GM10266 (cell line): ENCODE measurements at regions not wholly inside any gene's neighbourhood (a gene's known extent, or its start where the extent isn't known, plus 50 kb on each side); places are given as distances from the start of the nearest gene placed in this dataset.

Source experiments
- DNase-seq: peaks from one replicate; pipeline ENCODE4 v3.0.0; 2012; ENCODE audit errors: extremely low spot score
- TF ChIP-seq, protein P1 (sequence below): IDR thresholded peaks from 2 replicates; pipeline ENCODE4 v1.5.1; 2012; ENCODE audit warnings: mild to moderate bottlenecking, low read depth; ENCODE audit not compliant: control insufficient read depth, insufficient read depth; ENCODE audit errors: missing control alignments

- TF ChIP-seq, protein P1, sequence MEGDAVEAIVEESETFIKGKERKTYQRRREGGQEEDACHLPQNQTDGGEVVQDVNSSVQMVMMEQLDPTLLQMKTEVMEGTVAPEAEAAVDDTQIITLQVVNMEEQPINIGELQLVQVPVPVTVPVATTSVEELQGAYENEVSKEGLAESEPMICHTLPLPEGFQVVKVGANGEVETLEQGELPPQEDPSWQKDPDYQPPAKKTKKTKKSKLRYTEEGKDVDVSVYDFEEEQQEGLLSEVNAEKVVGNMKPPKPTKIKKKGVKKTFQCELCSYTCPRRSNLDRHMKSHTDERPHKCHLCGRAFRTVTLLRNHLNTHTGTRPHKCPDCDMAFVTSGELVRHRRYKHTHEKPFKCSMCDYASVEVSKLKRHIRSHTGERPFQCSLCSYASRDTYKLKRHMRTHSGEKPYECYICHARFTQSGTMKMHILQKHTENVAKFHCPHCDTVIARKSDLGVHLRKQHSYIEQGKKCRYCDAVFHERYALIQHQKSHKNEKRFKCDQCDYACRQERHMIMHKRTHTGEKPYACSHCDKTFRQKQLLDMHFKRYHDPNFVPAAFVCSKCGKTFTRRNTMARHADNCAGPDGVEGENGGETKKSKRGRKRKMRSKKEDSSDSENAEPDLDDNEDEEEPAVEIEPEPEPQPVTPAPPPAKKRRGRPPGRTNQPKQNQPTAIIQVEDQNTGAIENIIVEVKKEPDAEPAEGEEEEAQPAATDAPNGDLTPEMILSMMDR, result no peak
These were observed 122.8 kb upstream of the TOP3B start for GRCh38 chr22:22105364-22105763.

DNA sequence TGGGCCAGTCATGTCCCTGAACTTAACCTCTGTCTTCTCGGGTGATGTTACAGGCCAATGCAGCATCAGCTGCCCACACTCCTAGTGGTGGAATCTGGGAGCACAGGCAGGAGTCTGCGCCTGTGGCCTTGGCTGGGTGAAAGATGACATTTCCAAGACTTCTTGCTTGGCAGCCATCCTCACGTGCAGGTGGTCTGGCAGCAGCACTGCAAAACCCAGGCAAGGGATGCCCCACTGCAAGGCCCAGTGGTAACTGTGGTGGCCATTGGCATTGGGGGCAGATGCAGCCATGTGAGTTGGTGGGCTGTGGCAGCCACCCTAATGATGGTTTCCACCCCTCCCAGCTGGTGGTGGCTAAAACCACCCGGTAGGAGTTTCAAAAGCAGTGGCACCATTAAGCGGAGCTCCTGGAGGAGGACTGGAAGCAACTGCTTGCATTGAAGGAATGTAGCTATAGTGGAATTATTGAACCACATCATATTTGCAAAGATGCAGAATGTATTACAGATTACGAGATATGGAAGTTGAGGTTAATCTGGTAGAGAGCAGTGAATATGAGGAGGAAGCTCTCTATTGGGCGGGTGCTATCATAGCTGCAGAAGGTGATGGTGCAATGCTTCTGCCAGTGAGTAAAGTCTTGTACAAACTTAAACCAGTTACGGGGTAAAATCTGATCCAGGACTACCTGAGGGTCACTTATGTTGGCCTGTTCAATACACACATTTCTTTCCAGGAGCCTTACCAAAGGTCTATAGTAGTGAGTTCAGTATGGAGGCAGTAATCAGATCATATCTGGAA lies 120.7 kb upstream of the TOP3B start:
- DNase-seq, result no peak
- TF ChIP-seq, protein P1, result no peak

More at GRCh38 chr22:22105364-22105763, 122.8 kb upstream of the TOP3B start:
- DNase-seq, result no peak

DNA sequence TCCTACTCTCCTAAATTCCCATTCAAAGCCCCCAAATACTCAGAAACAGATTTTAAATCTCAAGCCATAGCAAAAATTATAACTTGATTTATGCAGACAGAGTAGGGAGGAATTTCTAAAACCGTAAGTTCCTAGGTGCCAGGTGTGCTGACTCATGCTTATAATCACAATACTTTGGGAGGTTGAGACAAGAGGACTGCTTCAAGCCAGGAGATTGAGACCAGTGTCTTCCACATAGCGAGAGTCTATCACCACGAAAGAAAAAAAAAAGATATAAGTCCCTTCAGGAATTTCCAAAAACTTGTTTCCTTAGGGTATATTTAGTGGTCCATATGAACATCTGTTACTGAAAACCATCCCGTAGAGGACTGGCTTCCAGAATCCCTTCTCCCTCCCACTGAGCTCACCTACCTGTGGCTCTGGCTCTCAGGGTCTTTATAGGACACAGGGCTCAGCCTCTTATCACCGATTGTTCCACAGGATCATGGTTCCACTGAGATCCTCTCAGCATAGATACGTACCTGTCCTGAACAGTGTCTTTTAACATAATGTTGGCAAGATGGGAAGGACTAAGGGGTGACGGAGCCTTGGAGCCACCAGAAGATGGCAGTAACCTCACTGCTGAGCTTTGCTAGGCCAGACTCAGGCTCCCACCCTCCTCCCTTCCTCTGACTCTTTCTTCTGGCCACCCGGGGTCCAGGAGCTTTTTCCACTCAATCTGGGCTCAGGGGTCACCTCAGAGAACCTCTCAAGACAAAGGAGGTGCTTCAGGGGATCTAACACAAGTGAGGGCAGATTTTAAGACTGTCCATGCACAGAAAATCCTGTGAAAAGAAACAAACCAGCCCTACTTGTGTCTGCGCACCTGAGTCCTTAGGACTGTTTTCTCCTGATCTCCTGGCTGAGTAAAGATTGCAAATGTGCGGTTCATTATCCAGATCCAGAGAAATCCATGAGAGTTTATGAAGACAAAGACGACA lies 117.5 kb upstream of the TOP3B start:
- no peak for DNase-seq
- TF ChIP-seq, protein P1, result peak; percentile 23

GRCh38 chr22:22099194-22099486 lies 116.6 kb upstream of the TOP3B start:
- no peak for DNase-seq
- TF ChIP-seq, protein P1, result no peak

- TF ChIP-seq, protein P1, result no peak
- DNase-seq, result no peak
These were observed 116.0 kb upstream of the TOP3B start for GRCh38 chr22:22098457-22099193.

GRCh38 chr22:22097727-22098228 lies 115.2 kb upstream of the TOP3B start:
- DNase-seq, result no peak

More at GRCh38 chr22:22097727-22098228, 115.2 kb upstream of the TOP3B start:
- TF ChIP-seq, protein P1, result no peak
